A673 (cell line): ENCODE measurements at regions not wholly inside any gene's neighbourhood (a gene's known extent, or its start where the extent isn't known, plus 50 kb on each side); places are given as distances from the start of the nearest gene placed in this dataset.

Source experiments
- EZH2 ChIP-seq: fragments of 200-600 bp; sonication (generic); IDR thresholded peaks from 2 replicates; pipeline ENCODE4 v1.6.1; 2017; ENCODE audit warnings: borderline replicate concordance, low read depth, mild to moderate bottlenecking, mixed read lengths, antibody characterized with exemption, low read length; ENCODE audit not compliant: poor library complexity, severe bottlenecking
- TF ChIP-seq, protein P1 (sequence below): fragments of 300-800, 200-600 bp; sonication (generic); conservative IDR thresholded peaks from 2 replicates; pipeline ENCODE4 v1.5.1; 2017; ENCODE audit warnings: low read depth, mild to moderate bottlenecking, antibody characterized with exemption, low read length, moderate library complexity, mixed read lengths

DNA sequence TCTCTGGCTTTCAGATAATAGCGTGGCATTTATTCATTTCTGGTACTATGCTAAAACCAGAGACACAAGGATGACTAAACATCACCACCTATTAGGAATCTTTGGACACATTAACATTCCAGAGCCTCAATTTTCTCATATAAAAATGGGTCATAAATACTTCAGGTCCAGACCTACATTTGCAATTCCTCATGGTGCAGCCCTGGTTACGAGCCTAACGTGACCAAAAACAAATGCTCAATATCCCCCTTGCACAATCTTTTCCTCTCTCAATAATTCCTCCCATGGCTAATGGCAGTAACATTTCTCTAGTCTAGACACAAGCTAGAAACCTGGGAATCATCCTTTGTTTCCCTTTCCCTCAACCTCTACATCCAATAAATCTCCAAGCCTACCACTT is 112.8 kb upstream of the NABP1 start:
- TF ChIP-seq, protein P1, sequence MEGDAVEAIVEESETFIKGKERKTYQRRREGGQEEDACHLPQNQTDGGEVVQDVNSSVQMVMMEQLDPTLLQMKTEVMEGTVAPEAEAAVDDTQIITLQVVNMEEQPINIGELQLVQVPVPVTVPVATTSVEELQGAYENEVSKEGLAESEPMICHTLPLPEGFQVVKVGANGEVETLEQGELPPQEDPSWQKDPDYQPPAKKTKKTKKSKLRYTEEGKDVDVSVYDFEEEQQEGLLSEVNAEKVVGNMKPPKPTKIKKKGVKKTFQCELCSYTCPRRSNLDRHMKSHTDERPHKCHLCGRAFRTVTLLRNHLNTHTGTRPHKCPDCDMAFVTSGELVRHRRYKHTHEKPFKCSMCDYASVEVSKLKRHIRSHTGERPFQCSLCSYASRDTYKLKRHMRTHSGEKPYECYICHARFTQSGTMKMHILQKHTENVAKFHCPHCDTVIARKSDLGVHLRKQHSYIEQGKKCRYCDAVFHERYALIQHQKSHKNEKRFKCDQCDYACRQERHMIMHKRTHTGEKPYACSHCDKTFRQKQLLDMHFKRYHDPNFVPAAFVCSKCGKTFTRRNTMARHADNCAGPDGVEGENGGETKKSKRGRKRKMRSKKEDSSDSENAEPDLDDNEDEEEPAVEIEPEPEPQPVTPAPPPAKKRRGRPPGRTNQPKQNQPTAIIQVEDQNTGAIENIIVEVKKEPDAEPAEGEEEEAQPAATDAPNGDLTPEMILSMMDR, result no peak
- TF ChIP-seq EZH2, result no peak
